ENCODE measurements at regions not wholly inside any gene's neighbourhood (a gene's known extent, or its start where the extent isn't known, plus 50 kb on each side); places are given as distances from the start of the nearest gene placed in this dataset.
"Not testable (repeated sequence)": the region's sequence is repeated elsewhere in the genome, so short reads cannot be mapped to it uniquely, and the experiment has no call there.

- DNase-seq = no peak
These were observed 174.9 kb downstream of the ASB1 start for GRCh38 chr2:238601433-238602222.

- no peak for DNase-seq
These were observed 175.7 kb downstream of the ASB1 start for GRCh38 chr2:238602223-238602960.

- DNase-seq = no peak
These were observed 176.9 kb downstream of the ASB1 start for GRCh38 chr2:238603596-238603995.

GRCh38 chr2:238606311-238606710 lies 179.6 kb downstream of the ASB1 start:
- no peak for DNase-seq

GRCh38 chr2:238613610-238614009 lies 186.9 kb downstream of the ASB1 start:
- DNase-seq = no peak

- no peak for DNase-seq
These were observed 187.6 kb downstream of the ASB1 start for GRCh38 chr2:238614376-238614775.

- DNase-seq = no peak
These were observed 188.5 kb downstream of the ASB1 start for GRCh38 chr2:238615187-238615586.

GRCh38 chr2:238616681-238617080 lies 190.0 kb downstream of the ASB1 start:
- no peak for DNase-seq

GRCh38 chr2:238618494-238619283 lies 192.0 kb downstream of the ASB1 start:
- not testable (repeated sequence) for DNase-seq

GRCh38 chr2:238627899-238628298 lies 201.2 kb downstream of the ASB1 start:
- DNase-seq = no peak

- no peak for DNase-seq
These were observed 202.3 kb downstream of the ASB1 start for GRCh38 chr2:238629064-238629463.

GRCh38 chr2:238631491-238632180 lies 204.9 kb downstream of the ASB1 start:
- no peak for DNase-seq

GRCh38 chr2:238632181-238633060 lies 205.7 kb downstream of the ASB1 start:
- no peak for DNase-seq

GRCh38 chr2:238633426-238634328 lies 206.9 kb downstream of the ASB1 start:
- no peak for DNase-seq

- DNase-seq = no peak
These were observed 208.1 kb downstream of the ASB1 start for GRCh38 chr2:238634701-238635357.

GRCh38 chr2:238635647-238636051 lies 208.9 kb downstream of the ASB1 start:
- no peak for DNase-seq

GRCh38 chr2:238636269-238637073 lies 209.7 kb downstream of the ASB1 start:
- DNase-seq = no peak

GRCh38 chr2:238638100-238638981 lies 209.5 kb upstream of the TWIST2 start:
- no peak for DNase-seq
